Uterus (tissue), 2 donors: ENCODE measurements at regions not wholly inside any gene's neighbourhood (a gene's known extent, or its start where the extent isn't known, plus 50 kb on each side); places are given as distances from the start of the nearest gene placed in this dataset.

Experiments used
- CTCF ChIP-seq, 4 experiments: fragments of 200-600 bp in 2 of 4; fragments of 450-650 bp in 2 of 4; sonication (generic) in 2 of 4; IDR thresholded peaks; one replicate each; pipeline ENCODE4 v1.5.1; 2016 to 2019; ENCODE audit warnings: antibody characterized with exemption in 4 of 4, mild to moderate bottlenecking in 2 of 4, moderate library complexity in 1 of 4
- POLR2A ChIP-seq, 2 donors: fragments of 450-650 bp; IDR thresholded peaks; one replicate each; pipeline ENCODE4 v1.6.1; 2016; ENCODE audit warnings: antibody characterized with exemption in 2 of 2, mild to moderate bottlenecking in 1 of 2, moderate library complexity in 1 of 2

GRCh38 chr4:30917946-30918345 is 197.8 kb downstream of the PCDH7 start:
- TF ChIP-seq POLR2A (IDR thresholded peaks at IDR 0.05): no peak
- TF ChIP-seq CTCF (IDR thresholded peaks at IDR 0.05): no peak
